ENCODE measurements at regions not wholly inside any gene's neighbourhood (a gene's known extent, or its start where the extent isn't known, plus 50 kb on each side); places are given as distances from the start of the nearest gene placed in this dataset.
A peak's percentile ranks its signal among the peaks of the same experiment; 100 is the strongest.
"Not testable (repeated sequence)": the region's sequence is repeated elsewhere in the genome, so short reads cannot be mapped to it uniquely, and the experiment has no call there.

GRCh38 chr6:81088145-81088544, 664.3 kb downstream of the TENT5A start:
- no peak for DNase-seq
- peak in 1 of 2 donors; percentile 38 for ATAC-seq
- intact Hi-C loops (cut with DNase I): no loop called here

- no peak for ATAC-seq
- DNase-seq: no peak
- intact Hi-C loops (cut with DNase I): no loop called here
These were observed 665.5 kb downstream of the TENT5A start for GRCh38 chr6:81086991-81087390.

GRCh38 chr6:81085431-81085790, 667.1 kb downstream of the TENT5A start:
- DNase-seq (no peak), ATAC-seq (no peak)
- intact Hi-C loops (cut with DNase I): no loop called here

GRCh38 chr6:81084776-81085430, 667.6 kb downstream of the TENT5A start:
- DNase-seq (no peak), ATAC-seq (no peak)
- intact Hi-C loops (cut with DNase I): no loop called here

GRCh38 chr6:81075974-81076373, 676.5 kb downstream of the TENT5A start:
- intact Hi-C loops (cut with DNase I): no loop called here
- no peak for DNase-seq
- no peak for ATAC-seq

- intact Hi-C loops (cut with DNase I): no loop called here
- DNase-seq: no peak
- ATAC-seq: no peak
These were observed 679.2 kb downstream of the TENT5A start for GRCh38 chr6:81073318-81073717.

- DNase-seq (no peak), ATAC-seq (no peak)
- intact Hi-C loops (cut with DNase I): no loop called here
These were observed 681.4 kb downstream of the TENT5A start for GRCh38 chr6:81071121-81071520.

- no peak for DNase-seq
- intact Hi-C loops (cut with DNase I): no loop called here
- ATAC-seq: no peak
These were observed 685.4 kb downstream of the TENT5A start for GRCh38 chr6:81067057-81067456.

GRCh38 chr6:81063891-81064290, 688.6 kb downstream of the TENT5A start:
- ATAC-seq (no peak), DNase-seq (no peak)
- intact Hi-C loops (cut with DNase I): no loop called here

- DNase-seq (no peak), ATAC-seq (no peak)
- intact Hi-C loops (cut with DNase I): no loop called here
These were observed 698.4 kb downstream of the TENT5A start for GRCh38 chr6:81054036-81054435.

GRCh38 chr6:81051952-81052351, 700.5 kb downstream of the TENT5A start:
- no peak for ATAC-seq
- DNase-seq: no peak
- intact Hi-C loops (cut with DNase I): no loop called here

GRCh38 chr6:81049425-81050042, 702.9 kb downstream of the TENT5A start:
- no peak for ATAC-seq

GRCh38 chr6:81031416-81031815, 721.1 kb downstream of the TENT5A start:
- ATAC-seq: peak in 1 of 2 donors; percentile 27
- DNase-seq: no peak
- intact Hi-C loops (cut with DNase I): no loop called here

More at GRCh38 chr6:81049425-81050042, 702.9 kb downstream of the TENT5A start:
- DNase-seq: no peak
- intact Hi-C loops (cut with DNase I): no loop called here

GRCh38 chr6:81026041-81026553, 726.4 kb downstream of the TENT5A start:
- no peak for ATAC-seq

GRCh38 chr6:81023709-81024108, 728.8 kb downstream of the TENT5A start:
- intact Hi-C loops (cut with DNase I): no loop called here
- no peak for ATAC-seq
- DNase-seq: no peak

More at GRCh38 chr6:81026041-81026553, 726.4 kb downstream of the TENT5A start:
- intact Hi-C loops (cut with DNase I): no loop called here
- DNase-seq: no peak

- ATAC-seq: no peak
- DNase-seq: no peak
- intact Hi-C loops (cut with DNase I): no loop called here
These were observed 729.4 kb downstream of the TENT5A start for GRCh38 chr6:81023007-81023582.

- DNase-seq; intact Hi-C loops (cut with DNase I); ATAC-seq: not testable (repeated sequence)
These were observed 734.9 kb downstream of the TENT5A start for GRCh38 chr6:81017586-81017985.

- ATAC-seq (no peak), DNase-seq (no peak)
- intact Hi-C loops (cut with DNase I): no loop called here
These were observed 748.6 kb downstream of the TENT5A start for GRCh38 chr6:81003894-81004293.

GRCh38 chr6:81003156-81003555, 749.3 kb downstream of the TENT5A start:
- DNase-seq (no peak), ATAC-seq (no peak)
- intact Hi-C loops (cut with DNase I): no loop called here

- ATAC-seq (no peak), DNase-seq (no peak)
- intact Hi-C loops (cut with DNase I): no loop called here
These were observed 750.4 kb downstream of the TENT5A start for GRCh38 chr6:81002126-81002525.

- ATAC-seq: no peak
- DNase-seq: no peak
- intact Hi-C loops (cut with DNase I): no loop called here
These were observed 761.2 kb downstream of the TENT5A start for GRCh38 chr6:80991316-80991715.

All from left cardiac atrium (tissue), 4 donors.